Suprapubic skin (tissue), 3 donors: ENCODE measurements at regions not wholly inside any gene's neighbourhood (a gene's known extent, or its start where the extent isn't known, plus 50 kb on each side); places are given as distances from the start of the nearest gene placed in this dataset.

Experiments used
- CTCF ChIP-seq, 2 donors: fragments of 200-600 bp in 1 of 2; fragments of 450-650 bp in 1 of 2; sonication (generic) in 1 of 2; IDR thresholded peaks; one replicate each; pipeline ENCODE4 v1.5.1; 2016 to 2019; ENCODE audit warnings: antibody characterized with exemption in 2 of 2, mild to moderate bottlenecking in 1 of 2, moderate library complexity in 1 of 2
- EP300 ChIP-seq: sonication (generic); formaldehyde crosslinking; IDR thresholded peaks from one replicate; pipeline ENCODE4 v1.6.1; 2017; ENCODE audit warnings: antibody characterized with exemption
- POLR2A ChIP-seq, 2 donors: fragments of 450-650 bp; IDR thresholded peaks; one replicate each; pipeline ENCODE4 v1.6.1; 2017; ENCODE audit warnings: antibody characterized with exemption in 2 of 2, mild to moderate bottlenecking in 2 of 2, moderate library complexity in 2 of 2

GRCh38 chr15:77772641-77773402, 140.1 kb upstream of the LINGO1 start:
- no peak for TF ChIP-seq CTCF (IDR thresholded peaks at IDR 0.05)
- TF ChIP-seq POLR2A (IDR thresholded peaks at IDR 0.05), result no peak
- no peak for TF ChIP-seq EP300
